HG03025 (cell line): ENCODE measurements at regions not wholly inside any gene's neighbourhood (a gene's known extent, or its start where the extent isn't known, plus 50 kb on each side); places are given as distances from the start of the nearest gene placed in this dataset.
"Not testable (repeated sequence)": the region's sequence is repeated elsewhere in the genome, so short reads cannot be mapped to it uniquely, and the experiment has no call there.

Experiments
- ATAC-seq: cut with Tn5 transposase; IDR thresholded peaks from one replicate; pipeline ENCODE4 v1.9.1; 2021; ENCODE audit warnings: mild to moderate bottlenecking, moderate library complexity; ENCODE audit not compliant: unreplicated experiment, low FRiP score

- ATAC-seq: no peak
Measured at GRCh38 chr6:50992704-50993625, 174.3 kb downstream of the TFAP2B start.

- no peak for ATAC-seq
Measured at GRCh38 chr6:50993941-50994720, 175.5 kb downstream of the TFAP2B start.

GRCh38 chr6:50995036-50995435, 176.4 kb downstream of the TFAP2B start:
- ATAC-seq: no peak

- ATAC-seq: no peak
Measured at GRCh38 chr6:50998905-50999304, 180.2 kb downstream of the TFAP2B start.

GRCh38 chr6:51001399-51001798, 182.7 kb downstream of the TFAP2B start:
- no peak for ATAC-seq

GRCh38 chr6:51004380-51004779, 185.7 kb downstream of the TFAP2B start:
- no peak for ATAC-seq

- ATAC-seq: no peak
Measured at GRCh38 chr6:51005779-51006178, 187.1 kb downstream of the TFAP2B start.

GRCh38 chr6:51007237-51007636, 188.6 kb downstream of the TFAP2B start:
- ATAC-seq: no peak

GRCh38 chr6:51008693-51009092, 190.0 kb downstream of the TFAP2B start:
- ATAC-seq: not testable (repeated sequence)

- ATAC-seq: no peak
Measured at GRCh38 chr6:51013376-51013775, 194.7 kb downstream of the TFAP2B start.

GRCh38 chr6:51015394-51015793, 196.7 kb downstream of the TFAP2B start:
- ATAC-seq: no peak

- no peak for ATAC-seq
Measured at GRCh38 chr6:51016489-51016888, 197.8 kb downstream of the TFAP2B start.

- no peak for ATAC-seq
Measured at GRCh38 chr6:51019806-51020205, 201.1 kb downstream of the TFAP2B start.

- no peak for ATAC-seq
Measured at GRCh38 chr6:51021171-51021570, 202.5 kb downstream of the TFAP2B start.

GRCh38 chr6:51024126-51024525, 205.5 kb downstream of the TFAP2B start:
- no peak for ATAC-seq

- no peak for ATAC-seq
Measured at GRCh38 chr6:51025082-51025777, 206.6 kb downstream of the TFAP2B start.

GRCh38 chr6:51027283-51028065, 208.8 kb downstream of the TFAP2B start:
- no peak for ATAC-seq

GRCh38 chr6:51028276-51028675, 209.6 kb downstream of the TFAP2B start:
- ATAC-seq: no peak

GRCh38 chr6:51029561-51029960, 210.9 kb downstream of the TFAP2B start:
- ATAC-seq: no peak

- no peak for ATAC-seq
Measured at GRCh38 chr6:51045548-51045947, 226.9 kb downstream of the TFAP2B start.
